Left ventricle myocardium superior (tissue), 1 donor: ENCODE measurements at regions not wholly inside any gene's neighbourhood (a gene's known extent, or its start where the extent isn't known, plus 50 kb on each side); places are given as distances from the start of the nearest gene placed in this dataset.
"Not testable (repeated sequence)": the region's sequence is repeated elsewhere in the genome, so short reads cannot be mapped to it uniquely, and the experiment has no call there.

Source experiments
- ATAC-seq: fragments of 200-7000 bp; cut with Tn5 transposase; one replicate; pipeline ENCODE4 v1.9.1; 2020; ENCODE audit warnings: mild to moderate bottlenecking, moderate library complexity
- DNase-seq: peaks from one replicate; pipeline ENCODE4 v3.0.0-alpha.2; 2020
- intact Hi-C: fragments of 100-400 bp; cut with micrococcal nuclease; formaldehyde crosslinking; loops from one replicate; pipeline ENCODE4 v1.11.0; 2022
- donor health status: DM: no; HTN: yes; CAD: no; lungs with severe emphysema.

GRCh38 chr14:36423430-36423829 is 96.6 kb downstream of the NKX2-1 start:
- DNase-seq (no peak), ATAC-seq (no peak)
- intact Hi-C loops, result no loop called here

- DNase-seq, result no peak
- no peak for ATAC-seq
- intact Hi-C loops, result no loop called here
Measured at GRCh38 chr14:36420149-36420687, 99.8 kb upstream of the MBIP start.

- intact Hi-C loops, result no loop called here
- DNase-seq, result no peak
- ATAC-seq, result no peak
Measured at GRCh38 chr14:36418937-36419336, 98.5 kb upstream of the MBIP start.

GRCh38 chr14:36411951-36412350 is 91.5 kb upstream of the MBIP start:
- DNase-seq, intact Hi-C loops: not testable (repeated sequence)

GRCh38 chr14:36408388-36408787 is 88.0 kb upstream of the MBIP start:
- ATAC-seq, result no peak
- intact Hi-C loops, result no loop called here
- DNase-seq, result no peak

More at GRCh38 chr14:36411951-36412350, 91.5 kb upstream of the MBIP start:
- not testable (repeated sequence) for ATAC-seq

- no peak for DNase-seq
- intact Hi-C loops, result no loop called here
- ATAC-seq, result no peak
Measured at GRCh38 chr14:36405589-36406274, 85.3 kb upstream of the MBIP start.

- intact Hi-C loops, result no loop called here
- DNase-seq (no peak), ATAC-seq (no peak)
Measured at GRCh38 chr14:36402867-36403266, 82.4 kb upstream of the MBIP start.

GRCh38 chr14:36398463-36399291 is 78.2 kb upstream of the MBIP start:
- ATAC-seq (no peak), DNase-seq (no peak)
- intact Hi-C loops, result no loop called here

- no peak for DNase-seq
- intact Hi-C loops, result no loop called here
- ATAC-seq, result no peak
Measured at GRCh38 chr14:36397357-36397756, 76.9 kb upstream of the MBIP start.

GRCh38 chr14:36396798-36397197 is 76.4 kb upstream of the MBIP start:
- no peak for DNase-seq

GRCh38 chr14:36394593-36394992 is 74.2 kb upstream of the MBIP start:
- intact Hi-C loops, result no loop called here
- no peak for DNase-seq
- ATAC-seq, result peak; percentile 50

More at GRCh38 chr14:36396798-36397197, 76.4 kb upstream of the MBIP start:
- intact Hi-C loops, result no loop called here
- ATAC-seq, result no peak

- intact Hi-C loops, result no loop called here
- ATAC-seq, result no peak
- DNase-seq, result no peak
Measured at GRCh38 chr14:36390718-36391117, 70.3 kb upstream of the MBIP start.

- DNase-seq (peak; percentile 67), ATAC-seq (peak; percentile 100)
- intact Hi-C loops, result no loop called here
Measured at GRCh38 chr14:36383767-36384431, 63.5 kb upstream of the MBIP start.

- ATAC-seq (peak; percentile 78), DNase-seq (peak; percentile 51)
- intact Hi-C loops, result no loop called here
Measured at GRCh38 chr14:36373982-36374673, 53.7 kb upstream of the MBIP start.
